A549 (cell line): ENCODE measurements at regions not wholly inside any gene's neighbourhood (a gene's known extent, or its start where the extent isn't known, plus 50 kb on each side); places are given as distances from the start of the nearest gene placed in this dataset.

Experiments used
- ATAC-seq, 2 experiments: fragments of 200-7000 bp in 1 of 2; fragments of >200 bp in 1 of 2; cut with Nextera tagmentation in 1 of 2; cut with Tn5 transposase in 1 of 2; 3 replicates each; pipeline versions ENCODE4 v1.8.0 to v1.9.1; 2018 to 2020; ENCODE audit warnings: mild to moderate bottlenecking in 1 of 2, moderate library complexity in 1 of 2
- CTCF ChIA-PET: fragments of 300-600 bp; sonication (Branson Sonifier 250); formaldehyde crosslinking; extraction: SDS; loops from one replicate; lab custom pipeline; 2021; ENCODE audit warnings: antibody characterized with exemption, inconsistent platforms; lab: Yijun Ruan, JAX
- POLR2A ChIA-PET: fragments of 350-600 bp; formaldehyde crosslinking; extraction: SDS; loops from one replicate; lab custom pipeline; 2021; ENCODE audit warnings: antibody characterized with exemption, inconsistent platforms; lab: Yijun Ruan, JAX
- DNase-seq, 2 experiments: peaks; one replicate each; pipeline versions ENCODE4 v3.0.0 to v3.0.0-alpha.2; 2011 to 2016; ENCODE audit warnings: low read depth in 1 of 2, low spot score in 1 of 2
- FAIRE-seq: peaks from 2 replicates; lab custom pipeline; 2011; peaks lifted over from hg19 to GRCh38; lab: Jason Lieb, UNC
- H3K27ac ChIP-seq, 2 experiments: fragments of >200 bp; sonication (Bioruptor Twin); formaldehyde crosslinking; 3 replicates each; pipeline ENCODE4 v1.5.1; 2016 to 2017
- H3K4me1 ChIP-seq: fragments of >200 bp; sonication (Bioruptor Twin); formaldehyde crosslinking; 3 replicates; pipeline ENCODE4 v1.6.1; 2016
- H3K4me2 ChIP-seq: fragments of >200 bp; sonication (Bioruptor Twin); formaldehyde crosslinking; 3 replicates; pipeline ENCODE4 v1.6.1; 2016
- H3K4me3 ChIP-seq: fragments of >200 bp; sonication (Bioruptor Twin); formaldehyde crosslinking; 3 replicates; pipeline ENCODE4 v1.5.1; 2016
- H3K9me3 ChIP-seq: fragments of >200 bp; sonication (Bioruptor Twin); formaldehyde crosslinking; 3 replicates; pipeline ENCODE4 v1.6.1; 2016
- ATOH8 ChIP-seq: fragments of 250-450 bp; sonication (Bioruptor Pico); IDR thresholded peaks from 2 replicates; pipeline ENCODE4 v1.5.0; 2020; ENCODE audit warnings: low read depth, mild to moderate bottlenecking, moderate library complexity
- CBX8 ChIP-seq: fragments of 200-600 bp; sonication (generic); IDR thresholded peaks from 2 replicates; pipeline ENCODE4 v1.6.1; 2016
- CEBPB ChIP-seq, 2 experiments: fragments of >200 bp in 1 of 2; sonication (Bioruptor Twin) in 1 of 2; formaldehyde crosslinking in 1 of 2; IDR thresholded peaks; 2 replicates each; pipeline ENCODE4 v1.6.1; 2012 to 2016
- CTCF ChIP-seq: fragments of >200 bp; sonication (Bioruptor Twin); formaldehyde crosslinking; IDR thresholded peaks from 3 replicates; pipeline ENCODE4 v1.5.1; 2016
- EHMT2 ChIP-seq: fragments of 200-600 bp; sonication (generic); IDR thresholded peaks from 2 replicates; pipeline ENCODE4 v1.6.1; 2016; ENCODE audit warnings: antibody characterized with exemption, low read depth, mild to moderate bottlenecking, moderate library complexity
- EP300 ChIP-seq, 2 experiments: fragments of >200 bp; sonication (Bioruptor Twin); formaldehyde crosslinking; IDR thresholded peaks; 2 replicates in 1 of 2; 3 replicates in 1 of 2; pipeline ENCODE4 v1.6.1; 2016 to 2017
- FOSL2 ChIP-seq, 2 experiments: fragments of 450-650 bp in 1 of 2; fragments of >200 bp in 1 of 2; sonication (Bioruptor Twin) in 1 of 2; formaldehyde crosslinking; IDR thresholded peaks; 2 replicates each; pipeline versions ENCODE4 v1.5.0 to v1.6.1; 2016 to 2020; ENCODE audit warnings: mild to moderate bottlenecking in 1 of 2, moderate library complexity in 1 of 2
- FOXS1 ChIP-seq: fragments of 250-450 bp; sonication (Bioruptor Pico); IDR thresholded peaks from 2 replicates; pipeline ENCODE4 v1.5.0; 2020; ENCODE audit warnings: mild to moderate bottlenecking, moderate library complexity
- GATA3 ChIP-seq: IDR thresholded peaks from 2 replicates; pipeline ENCODE4 v1.6.1; 2012; ENCODE audit warnings: borderline replicate concordance
- HMGXB4 ChIP-seq: fragments of 250-450 bp; sonication (Bioruptor Pico); IDR thresholded peaks from 2 replicates; pipeline ENCODE4 v1.5.0; 2021; ENCODE audit warnings: mild to moderate bottlenecking, moderate library complexity, borderline replicate concordance
- HOXB5 ChIP-seq: fragments of 250-450 bp; sonication (Bioruptor Pico); IDR thresholded peaks from 2 replicates; pipeline ENCODE4 v1.5.0; 2020; ENCODE audit warnings: mild to moderate bottlenecking, moderate library complexity
- JUN ChIP-seq, 2 experiments: fragments of >200 bp; sonication (Bioruptor Twin); formaldehyde crosslinking; IDR thresholded peaks; 2 replicates in 1 of 2; 3 replicates in 1 of 2; pipeline ENCODE4 v1.6.1; 2016 to 2017
- KDM1A ChIP-seq: fragments of 200-600 bp; sonication (generic); IDR thresholded peaks from 2 replicates; pipeline ENCODE4 v1.6.1; 2016; ENCODE audit warnings: low read depth, mild to moderate bottlenecking
- NPAS2 ChIP-seq: fragments of 250-450 bp; sonication (Bioruptor Pico); IDR thresholded peaks from 2 replicates; pipeline ENCODE4 v1.8.0; 2022; ENCODE audit warnings: mild to moderate bottlenecking, moderate library complexity, borderline replicate concordance
- PHF8 ChIP-seq: fragments of 200-600 bp; sonication (generic); IDR thresholded peaks from 2 replicates; pipeline ENCODE4 v1.6.1; 2016; ENCODE audit warnings: low read depth, mild to moderate bottlenecking, antibody characterized with exemption, moderate library complexity, borderline replicate concordance
- POLR2A ChIP-seq: IDR thresholded peaks from 2 replicates; pipeline ENCODE4 v1.6.1; 2012; ENCODE audit warnings: mild to moderate bottlenecking, low read length
- RAD21 ChIP-seq, 2 experiments: fragments of >200 bp in 1 of 2; sonication (Bioruptor Twin) in 1 of 2; formaldehyde crosslinking in 1 of 2; IDR thresholded peaks in 1 of 2; conservative IDR thresholded peaks in 1 of 2; 2 replicates in 1 of 2; 3 replicates in 1 of 2; pipeline ENCODE4 v1.6.1; 2012 to 2018; ENCODE audit warnings: inconsistent platforms in 1 of 2
- RARB ChIP-seq: fragments of 250-450 bp; sonication (Bioruptor Pico); IDR thresholded peaks from 2 replicates; pipeline ENCODE4 v1.8.0; 2021; ENCODE audit warnings: mild to moderate bottlenecking, moderate library complexity
- RCOR1 ChIP-seq: fragments of 150-350 bp; IDR thresholded peaks from 2 replicates; pipeline ENCODE4 v1.6.1; 2014; ENCODE audit warnings: antibody characterized with exemption, low read length, low read depth
- RFX5 ChIP-seq: fragments of 450-650 bp; IDR thresholded peaks from 2 replicates; pipeline ENCODE4 v1.7.1; 2014; ENCODE audit warnings: antibody characterized with exemption, mild to moderate bottlenecking, moderate library complexity
- ZSCAN20 ChIP-seq: fragments of 250-450 bp; sonication (Bioruptor Pico); IDR thresholded peaks from 2 replicates; pipeline ENCODE4 v1.8.0; 2022; ENCODE audit warnings: mild to moderate bottlenecking, moderate library complexity
- WGBS: methylation state at CpG from one replicate; pipeline ENCODE4 v1.1.6; 2017; ENCODE audit errors: missing lambda C conversion rate; 5-methylcytosine and 5-hydroxymethylcytosine counted together

- ATAC-seq (no peak), DNase-seq (no peak), FAIRE-seq (no peak)
- CTCF ChIA-PET = interaction anchor here (0.7 kb wide), 1 partner anchor 21 kb away, joined by 3 read pairs; no protein-coding TSS in a partner anchor
- no peak overlapping the region for H3K4me2 ChIP-seq
- 87% methylated on average over 3 of the region's 3 CpGs for WGBS
- POLR2A ChIA-PET = no interaction called here
- H3K4me3 ChIP-seq = no peak overlapping the region
- H3K27ac ChIP-seq = no peak overlapping the region
- TF ChIP-seq HMGXB4 (CRISPR knock-in tag) (no peak), RAD21 (conservative IDR thresholded peaks at IDR 0.05 in 1 of 2, IDR thresholded peaks at IDR 0.05 in 1 of 2) (no peak), KDM1A (no peak), CBX8 (no peak), FOXS1 (no peak), POLR2A (no peak)
- H3K9me3 ChIP-seq = no peaks in the 10 kb centered on the region
- no peaks in the 10 kb centered on the region for H3K4me1 ChIP-seq
Measured at GRCh38 chr1:232531291-232531690, 98.6 kb downstream of the SIPA1L2 start.

- POLR2A ChIA-PET = no interaction called here
- 80% methylated on average over 2 of the region's 2 CpGs for WGBS
- no peak for TF ChIP-seq CEBPB (IDR thresholded peaks at IDR 0.05)
- no peak for TF ChIP-seq HOXB5
- no peak for TF ChIP-seq JUN (IDR thresholded peaks at IDR 0.05)
- no peak for TF ChIP-seq CTCF
- TF ChIP-seq ATOH8 (CRISPR knock-in tag) = no peak
- TF ChIP-seq RCOR1 = no peak
- no peak for TF ChIP-seq RFX5
- TF ChIP-seq GATA3 = no peak
- no peak for TF ChIP-seq EP300 (IDR thresholded peaks at IDR 0.05)
- no peak for TF ChIP-seq RARB (CRISPR knock-in tag)
- TF ChIP-seq ZSCAN20 (CRISPR knock-in tag) = no peak
- TF ChIP-seq FOSL2 (IDR thresholded peaks at IDR 0.05) = no peak
- TF ChIP-seq FOSL2 (CRISPR knock-in tag; IDR thresholded peaks at IDR 0.05) = no peak
- no peak for TF ChIP-seq KDM1A
- TF ChIP-seq NPAS2 (CRISPR knock-in tag) = no peak
- TF ChIP-seq HMGXB4 (CRISPR knock-in tag) = no peak
- no peak for TF ChIP-seq PHF8
- no peak for TF ChIP-seq EHMT2
- Histone ChIP-seq H3K4me3 (no peak overlapping the region), H3K27ac (no peak overlapping the region), H3K4me2 (no peak overlapping the region), H3K4me1 (no peaks in the 10 kb centered on the region), H3K9me3 (no peaks in the 10 kb centered on the region)
- DNase-seq = no peak
- CTCF ChIA-PET = no interaction called here
- no peak for ATAC-seq
- no peak for FAIRE-seq
Measured at GRCh38 chr1:232529747-232530146, 100.2 kb downstream of the SIPA1L2 start.
